ENCODE measurements at regions not wholly inside any gene's neighbourhood (a gene's known extent, or its start where the extent isn't known, plus 50 kb on each side); places are given as distances from the start of the nearest gene placed in this dataset.
"Not testable (repeated sequence)": the region's sequence is repeated elsewhere in the genome, so short reads cannot be mapped to it uniquely, and the experiment has no call there.

- DNase-seq = no peak
Measured at GRCh38 chr1:229164836-229165735, 105.8 kb upstream of the RAB4A start.

GRCh38 chr1:229167318-229167717 lies 103.6 kb upstream of the RAB4A start:
- no peak for DNase-seq

GRCh38 chr1:229169399-229169798 lies 101.5 kb upstream of the RAB4A start:
- no peak for DNase-seq

GRCh38 chr1:229170274-229170673 lies 100.6 kb upstream of the RAB4A start:
- DNase-seq = no peak

- no peak for DNase-seq
Measured at GRCh38 chr1:229170778-229171505, 100.0 kb upstream of the RAB4A start.

- peak; percentile 73 for DNase-seq
Measured at GRCh38 chr1:229171934-229172333, 99.0 kb upstream of the RAB4A start.

- DNase-seq = not testable (repeated sequence)
Measured at GRCh38 chr1:229173491-229174476, 97.1 kb upstream of the RAB4A start.

GRCh38 chr1:229175297-229175696 lies 95.6 kb upstream of the RAB4A start:
- not testable (repeated sequence) for DNase-seq

GRCh38 chr1:229176457-229176856 lies 94.5 kb upstream of the RAB4A start:
- DNase-seq = not testable (repeated sequence)

- DNase-seq = no peak
Measured at GRCh38 chr1:229180161-229180560, 90.8 kb upstream of the RAB4A start.

- DNase-seq = no peak
Measured at GRCh38 chr1:229181419-229181818, 89.5 kb upstream of the RAB4A start.

GRCh38 chr1:229183588-229183987 lies 87.3 kb upstream of the RAB4A start:
- no peak for DNase-seq

GRCh38 chr1:229184066-229184465 lies 86.8 kb upstream of the RAB4A start:
- no peak for DNase-seq

GRCh38 chr1:229185963-229186362 lies 84.9 kb upstream of the RAB4A start:
- no peak for DNase-seq

- DNase-seq = no peak
Measured at GRCh38 chr1:229186373-229187056, 84.4 kb upstream of the RAB4A start.

- no peak for DNase-seq
Measured at GRCh38 chr1:229190057-229190575, 80.8 kb upstream of the RAB4A start.

GRCh38 chr1:229191066-229191674 lies 79.7 kb upstream of the RAB4A start:
- no peak for DNase-seq

- DNase-seq = no peak
Measured at GRCh38 chr1:229192031-229192430, 78.9 kb upstream of the RAB4A start.

GRCh38 chr1:229192853-229193252 lies 78.1 kb upstream of the RAB4A start:
- DNase-seq = no peak

- no peak for DNase-seq
Measured at GRCh38 chr1:229194096-229194495, 76.8 kb upstream of the RAB4A start.

- no peak for DNase-seq
Measured at GRCh38 chr1:229195246-229195645, 75.7 kb upstream of the RAB4A start.
